Activated CD4-positive, alpha-beta T cell treated with anti-CD3 and anti-CD28 coated beads for 24 hours (primary cell): ENCODE measurements at regions not wholly inside any gene's neighbourhood (a gene's known extent, or its start where the extent isn't known, plus 50 kb on each side); places are given as distances from the start of the nearest gene placed in this dataset.

Source experiments
- DNase-seq, 2 donors: peaks; one replicate each; pipeline ENCODE4 v3.0.0-alpha.2; 2020; ENCODE audit warnings: low read depth in 2 of 2

- no peak for DNase-seq
Measured at GRCh38 chr9:89792189-89793123, 187.6 kb downstream of the GADD45G start.

GRCh38 chr9:89793124-89793495 lies 188.3 kb downstream of the GADD45G start:
- DNase-seq = no peak

GRCh38 chr9:89793551-89793950 lies 188.7 kb downstream of the GADD45G start:
- no peak for DNase-seq

- DNase-seq = no peak
Measured at GRCh38 chr9:89794918-89795317, 190.1 kb downstream of the GADD45G start.

- DNase-seq = no peak
Measured at GRCh38 chr9:89795538-89796195, 190.9 kb downstream of the GADD45G start.

- DNase-seq = no peak
Measured at GRCh38 chr9:89796606-89797005, 191.8 kb downstream of the GADD45G start.

GRCh38 chr9:89797255-89797654 lies 192.4 kb downstream of the GADD45G start:
- no peak for DNase-seq

- no peak for DNase-seq
Measured at GRCh38 chr9:89797937-89798455, 193.2 kb downstream of the GADD45G start.

- DNase-seq = no peak
Measured at GRCh38 chr9:89798547-89799120, 193.8 kb downstream of the GADD45G start.

GRCh38 chr9:89799221-89799620 lies 194.4 kb downstream of the GADD45G start:
- DNase-seq = no peak

- no peak for DNase-seq
Measured at GRCh38 chr9:89799766-89800165, 195.0 kb downstream of the GADD45G start.

GRCh38 chr9:89801341-89801740 lies 196.5 kb downstream of the GADD45G start:
- DNase-seq = no peak

GRCh38 chr9:89801742-89802670 lies 197.2 kb downstream of the GADD45G start:
- DNase-seq = no peak

GRCh38 chr9:89802781-89803355 lies 198.1 kb downstream of the GADD45G start:
- DNase-seq = no peak

GRCh38 chr9:89803403-89803802 lies 198.6 kb downstream of the GADD45G start:
- DNase-seq = no peak

- DNase-seq = no peak
Measured at GRCh38 chr9:89804766-89805531, 200.1 kb downstream of the GADD45G start.

GRCh38 chr9:89805571-89806292 lies 200.9 kb downstream of the GADD45G start:
- no peak for DNase-seq

- no peak for DNase-seq
Measured at GRCh38 chr9:89806371-89807100, 201.7 kb downstream of the GADD45G start.

GRCh38 chr9:89807101-89807395 lies 202.2 kb downstream of the GADD45G start:
- no peak for DNase-seq
